Naive B cell (primary cell): ENCODE measurements at regions not wholly inside any gene's neighbourhood (a gene's known extent, or its start where the extent isn't known, plus 50 kb on each side); places are given as distances from the start of the nearest gene placed in this dataset.
"Not testable (repeated sequence)": the region's sequence is repeated elsewhere in the genome, so short reads cannot be mapped to it uniquely, and the experiment has no call there.

Experiments used
- ATAC-seq, 2 donors: fragments of 150-1000 bp; cut with Tn5 transposase; 2 replicates each; pipeline ENCODE4 v1.10.0; 2021; ENCODE audit warnings: low read depth in 2 of 2, mild to moderate bottlenecking in 2 of 2, moderate library complexity in 2 of 2
- DNase-seq: peaks from one replicate; pipeline ENCODE4 v3.0.0; 2022
- H3K27ac Mint-ChIP-seq, 6 donors: one replicate each; pipeline ENCODE4 v1.8.0; 2020 to 2022; ENCODE audit warnings: mild to moderate bottlenecking in 6 of 6, mixed read lengths in 6 of 6, moderate library complexity in 5 of 6, inconsistent platforms in 2 of 6
- H3K27me3 Mint-ChIP-seq, 3 donors: one replicate each; pipeline ENCODE4 v1.8.0; 2021 to 2022; ENCODE audit warnings: mixed read lengths in 3 of 3, mild to moderate bottlenecking in 1 of 3
- H3K36me3 Mint-ChIP-seq, 2 donors: one replicate each; pipeline ENCODE4 v1.8.0; 2020 to 2022; ENCODE audit warnings: mixed read lengths in 2 of 2, inconsistent platforms in 1 of 2, mild to moderate bottlenecking in 1 of 2
- H3K4me1 Mint-ChIP-seq, 3 donors: one replicate each; pipeline ENCODE4 v1.8.0; 2020 to 2022; ENCODE audit warnings: mixed read lengths in 3 of 3, inconsistent platforms in 1 of 3, mild to moderate bottlenecking in 1 of 3, moderate library complexity in 1 of 3
- H3K4me3 Mint-ChIP-seq, 8 donors: one replicate each; pipeline ENCODE4 v1.8.0; 2020 to 2022; ENCODE audit warnings: mild to moderate bottlenecking in 8 of 8, mixed read lengths in 8 of 8, moderate library complexity in 8 of 8, inconsistent platforms in 2 of 8
- H3K9me3 Mint-ChIP-seq, 7 donors: one replicate each; pipeline ENCODE4 v1.8.0; 2020 to 2022; ENCODE audit warnings: mixed read lengths in 7 of 7, mild to moderate bottlenecking in 5 of 7, inconsistent platforms in 2 of 7, moderate library complexity in 1 of 7

- no peaks in the 10 kb centered on the region for H3K9me3 Mint-ChIP-seq
These were observed 166.7 kb upstream of the PDE4B start for GRCh38 chr1:65626003-65626402.

GRCh38 chr1:65629788-65630187 is 162.9 kb upstream of the PDE4B start:
- no peaks in the 10 kb centered on the region for H3K27me3 Mint-ChIP-seq
- ATAC-seq = no peak
- no peak for DNase-seq
- no peaks in the 10 kb centered on the region for H3K9me3 Mint-ChIP-seq
- no peaks in the 10 kb centered on the region for H3K4me1 Mint-ChIP-seq
- H3K27ac Mint-ChIP-seq = no peak overlapping the region
- no peaks in the 10 kb centered on the region for H3K36me3 Mint-ChIP-seq
- H3K4me3 Mint-ChIP-seq = no peak overlapping the region

More at GRCh38 chr1:65626003-65626402, 166.7 kb upstream of the PDE4B start:
- H3K4me3 Mint-ChIP-seq = no peak overlapping the region
- no peak for DNase-seq
- H3K27ac Mint-ChIP-seq = no peak overlapping the region
- ATAC-seq = no peak
- H3K27me3 Mint-ChIP-seq = no peaks in the 10 kb centered on the region
- no peaks in the 10 kb centered on the region for H3K36me3 Mint-ChIP-seq
- H3K4me1 Mint-ChIP-seq = no peaks in the 10 kb centered on the region

- ATAC-seq = no peak
- Mint-ChIP-seq H3K4me1 (no peaks in the 10 kb centered on the region), H3K4me3 (no peak overlapping the region), H3K36me3 (no peaks in the 10 kb centered on the region), H3K27ac (no peak overlapping the region), H3K27me3 (no peaks in the 10 kb centered on the region), H3K9me3 (no peaks in the 10 kb centered on the region)
- DNase-seq = no peak
These were observed 161.8 kb upstream of the PDE4B start for GRCh38 chr1:65630855-65631254.

GRCh38 chr1:65632235-65632634 is 160.5 kb upstream of the PDE4B start:
- Mint-ChIP-seq H3K27ac (no peak overlapping the region), H3K4me3 (no peak overlapping the region), H3K4me1 (no peaks in the 10 kb centered on the region), H3K27me3 (no peaks in the 10 kb centered on the region), H3K9me3 (no peaks in the 10 kb centered on the region), H3K36me3 (no peaks in the 10 kb centered on the region)
- no peak for ATAC-seq
- DNase-seq = no peak

- Mint-ChIP-seq H3K9me3 (peaks cover 0 to 4% (median 0%) of the 10 kb centered on the region in 7 donors), H3K4me1 (no peaks in the 10 kb centered on the region), H3K4me3 (no peak overlapping the region), H3K36me3 (no peaks in the 10 kb centered on the region), H3K27me3 (peaks cover 0 to 7% (median 6%) of the 10 kb centered on the region in 3 donors), H3K27ac (no peak overlapping the region)
- DNase-seq (no peak), ATAC-seq (no peak)
These were observed 152.6 kb upstream of the PDE4B start for GRCh38 chr1:65640046-65640445.

- Mint-ChIP-seq H3K36me3 (peaks cover 0 to 23% of the 10 kb centered on the region in 2 donors), H3K9me3 (peaks cover 12 to 49% (median 17%) of the 10 kb centered on the region in 7 donors), H3K27me3 (peaks cover 5 to 34% (median 18%) of the 10 kb centered on the region in 3 donors)
- ATAC-seq, DNase-seq, H3K27ac Mint-ChIP-seq, H3K4me3 Mint-ChIP-seq, H3K4me1 Mint-ChIP-seq: not testable (repeated sequence)
These were observed 143.5 kb upstream of the PDE4B start for GRCh38 chr1:65649185-65649584.

- DNase-seq = no peak
- peaks cover 0 to 23% of the 10 kb centered on the region in 2 donors for H3K36me3 Mint-ChIP-seq
- H3K4me1 Mint-ChIP-seq = no peaks in the 10 kb centered on the region
- peaks cover 12 to 49% (median 21%) of the 10 kb centered on the region in 7 donors for H3K9me3 Mint-ChIP-seq
- ATAC-seq = no peak
- no peak overlapping the region for H3K4me3 Mint-ChIP-seq
- peaks cover 5 to 33% (median 22%) of the 10 kb centered on the region in 3 donors for H3K27me3 Mint-ChIP-seq
- H3K27ac Mint-ChIP-seq = no peak overlapping the region
These were observed 142.0 kb upstream of the PDE4B start for GRCh38 chr1:65650682-65651081.

GRCh38 chr1:65654526-65654925 is 138.2 kb upstream of the PDE4B start:
- H3K4me1 Mint-ChIP-seq, H3K27ac Mint-ChIP-seq, ATAC-seq, DNase-seq, H3K36me3 Mint-ChIP-seq, H3K4me3 Mint-ChIP-seq: not testable (repeated sequence)
- peaks cover 5 to 21% (median 18%) of the 10 kb centered on the region in 3 donors for H3K27me3 Mint-ChIP-seq
- H3K9me3 Mint-ChIP-seq = peaks cover 5 to 27% (median 13%) of the 10 kb centered on the region in 7 donors

GRCh38 chr1:65657609-65658008 is 135.1 kb upstream of the PDE4B start:
- H3K27me3 Mint-ChIP-seq = peaks cover 5 to 18% (median 10%) of the 10 kb centered on the region in 3 donors
- H3K9me3 Mint-ChIP-seq = peaks cover 4 to 21% (median 8%) of the 10 kb centered on the region in 7 donors
- DNase-seq, H3K36me3 Mint-ChIP-seq, H3K4me1 Mint-ChIP-seq, H3K4me3 Mint-ChIP-seq, ATAC-seq, H3K27ac Mint-ChIP-seq: not testable (repeated sequence)

GRCh38 chr1:65658122-65658521 is 134.6 kb upstream of the PDE4B start:
- no peaks in the 10 kb centered on the region for H3K4me1 Mint-ChIP-seq
- H3K36me3 Mint-ChIP-seq = no peaks in the 10 kb centered on the region
- peaks cover 0 to 21% (median 8%) of the 10 kb centered on the region in 7 donors for H3K9me3 Mint-ChIP-seq
- peaks cover 3 to 16% (median 5%) of the 10 kb centered on the region in 3 donors for H3K27me3 Mint-ChIP-seq
- no peak overlapping the region for H3K27ac Mint-ChIP-seq
- DNase-seq (no peak), ATAC-seq (no peak)
- H3K4me3 Mint-ChIP-seq = no peak overlapping the region

GRCh38 chr1:65668368-65668767 is 124.3 kb upstream of the PDE4B start:
- ATAC-seq = no peak
- no peaks in the 10 kb centered on the region for H3K4me1 Mint-ChIP-seq
- peaks cover 8 to 21% (median 8%) of the 10 kb centered on the region in 3 donors for H3K27me3 Mint-ChIP-seq
- H3K9me3 Mint-ChIP-seq = peaks cover 0 to 25% (median 18%) of the 10 kb centered on the region in 7 donors
- DNase-seq = no peak
- H3K4me3 Mint-ChIP-seq = no peak overlapping the region
- H3K27ac Mint-ChIP-seq = no peak overlapping the region
- no peaks in the 10 kb centered on the region for H3K36me3 Mint-ChIP-seq

- H3K9me3 Mint-ChIP-seq = peaks cover 0 to 21% (median 16%) of the 10 kb centered on the region in 7 donors
- no peak overlapping the region for H3K4me3 Mint-ChIP-seq
- ATAC-seq (no peak), DNase-seq (no peak)
- H3K27ac Mint-ChIP-seq = no peak overlapping the region
- no peaks in the 10 kb centered on the region for H3K4me1 Mint-ChIP-seq
- no peaks in the 10 kb centered on the region for H3K36me3 Mint-ChIP-seq
- H3K27me3 Mint-ChIP-seq = peaks cover 8 to 17% (median 8%) of the 10 kb centered on the region in 3 donors
These were observed 122.2 kb upstream of the PDE4B start for GRCh38 chr1:65670518-65670917.

- H3K9me3 Mint-ChIP-seq = peaks cover 0 to 7% (median 2%) of the 10 kb centered on the region in 7 donors
- H3K4me3 Mint-ChIP-seq = no peak overlapping the region
- DNase-seq (no peak), ATAC-seq (no peak)
- H3K27ac Mint-ChIP-seq = no peak overlapping the region
- H3K27me3 Mint-ChIP-seq = no peaks in the 10 kb centered on the region
- H3K36me3 Mint-ChIP-seq = no peaks in the 10 kb centered on the region
- H3K4me1 Mint-ChIP-seq = no peaks in the 10 kb centered on the region
These were observed 118.2 kb upstream of the PDE4B start for GRCh38 chr1:65674522-65674921.

GRCh38 chr1:65679773-65680172 is 112.9 kb upstream of the PDE4B start:
- H3K36me3 Mint-ChIP-seq = no peaks in the 10 kb centered on the region
- DNase-seq (no peak), ATAC-seq (no peak)
- H3K4me3 Mint-ChIP-seq = no peak overlapping the region
- H3K9me3 Mint-ChIP-seq = no peaks in the 10 kb centered on the region
- no peak overlapping the region for H3K27ac Mint-ChIP-seq
- peaks cover 0 to 2% (median 0%) of the 10 kb centered on the region in 3 donors for H3K27me3 Mint-ChIP-seq
- H3K4me1 Mint-ChIP-seq = no peaks in the 10 kb centered on the region

- Mint-ChIP-seq H3K9me3 (no peaks in the 10 kb centered on the region), H3K36me3 (no peaks in the 10 kb centered on the region), H3K27me3 (peaks cover 0 to 4% (median 3%) of the 10 kb centered on the region in 3 donors), H3K27ac (no peak overlapping the region), H3K4me1 (no peaks in the 10 kb centered on the region), H3K4me3 (no peak overlapping the region)
- DNase-seq (no peak), ATAC-seq (no peak)
These were observed 111.6 kb upstream of the PDE4B start for GRCh38 chr1:65681096-65681495.
